GM12875 (cell line): ENCODE measurements at regions not wholly inside any gene's neighbourhood (a gene's known extent, or its start where the extent isn't known, plus 50 kb on each side); places are given as distances from the start of the nearest gene placed in this dataset.

Experiments used
- H3K4me3 ChIP-seq: one replicate; pipeline ENCODE4 v1.5.1; 2011; ENCODE audit warnings: low read depth, low read length, control low read depth
- TF ChIP-seq, protein P1 (sequence below): IDR thresholded peaks from 2 replicates; pipeline ENCODE4 v1.5.1; 2011; ENCODE audit warnings: low read depth, mild to moderate bottlenecking, control low read depth, inconsistent platforms, low read length, moderate library complexity, borderline replicate concordance; ENCODE audit not compliant: insufficient read depth

DNA sequence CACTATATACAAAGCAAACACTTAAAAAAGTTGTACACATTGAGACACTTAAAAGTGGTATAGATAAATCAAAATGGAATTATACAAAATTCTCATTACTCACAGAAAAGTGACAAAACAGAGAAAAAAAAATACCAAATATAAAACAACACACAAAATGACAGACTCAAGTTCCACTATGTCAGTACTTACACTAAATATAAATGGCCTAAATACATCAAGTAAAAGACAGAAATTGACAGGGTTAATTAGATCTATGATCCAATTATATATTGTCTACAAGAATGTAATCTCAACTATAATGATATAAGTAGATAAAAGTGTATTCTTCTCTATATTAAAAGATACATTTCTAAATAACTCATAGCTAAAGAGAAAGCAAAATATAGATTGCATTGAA lies 401.6 kb upstream of the PFKP start:
- TF ChIP-seq, protein P1, sequence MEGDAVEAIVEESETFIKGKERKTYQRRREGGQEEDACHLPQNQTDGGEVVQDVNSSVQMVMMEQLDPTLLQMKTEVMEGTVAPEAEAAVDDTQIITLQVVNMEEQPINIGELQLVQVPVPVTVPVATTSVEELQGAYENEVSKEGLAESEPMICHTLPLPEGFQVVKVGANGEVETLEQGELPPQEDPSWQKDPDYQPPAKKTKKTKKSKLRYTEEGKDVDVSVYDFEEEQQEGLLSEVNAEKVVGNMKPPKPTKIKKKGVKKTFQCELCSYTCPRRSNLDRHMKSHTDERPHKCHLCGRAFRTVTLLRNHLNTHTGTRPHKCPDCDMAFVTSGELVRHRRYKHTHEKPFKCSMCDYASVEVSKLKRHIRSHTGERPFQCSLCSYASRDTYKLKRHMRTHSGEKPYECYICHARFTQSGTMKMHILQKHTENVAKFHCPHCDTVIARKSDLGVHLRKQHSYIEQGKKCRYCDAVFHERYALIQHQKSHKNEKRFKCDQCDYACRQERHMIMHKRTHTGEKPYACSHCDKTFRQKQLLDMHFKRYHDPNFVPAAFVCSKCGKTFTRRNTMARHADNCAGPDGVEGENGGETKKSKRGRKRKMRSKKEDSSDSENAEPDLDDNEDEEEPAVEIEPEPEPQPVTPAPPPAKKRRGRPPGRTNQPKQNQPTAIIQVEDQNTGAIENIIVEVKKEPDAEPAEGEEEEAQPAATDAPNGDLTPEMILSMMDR = no peak
- no peak overlapping the region for H3K4me3 ChIP-seq

DNA sequence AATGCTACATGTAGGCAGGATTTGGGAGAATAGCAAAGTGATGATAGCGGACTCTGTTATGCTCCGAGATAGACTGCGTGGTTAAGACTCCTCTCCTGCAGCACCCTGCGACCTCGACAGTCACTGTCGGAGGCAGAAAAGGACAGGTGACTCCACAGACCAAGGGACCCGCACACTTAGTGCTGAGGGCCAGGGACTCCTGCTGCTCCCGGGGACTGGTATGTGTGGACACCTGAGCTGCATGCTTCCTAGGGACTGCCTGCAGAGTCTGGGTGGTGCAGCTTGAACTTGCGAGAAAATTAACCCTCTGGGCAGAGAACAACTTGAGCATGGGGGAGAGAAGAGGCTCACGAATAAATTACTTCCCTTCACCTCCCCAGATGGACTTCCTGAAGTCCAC lies 407.1 kb upstream of the PFKP start:
- no peak overlapping the region for H3K4me3 ChIP-seq
- TF ChIP-seq, protein P1 = no peak

DNA sequence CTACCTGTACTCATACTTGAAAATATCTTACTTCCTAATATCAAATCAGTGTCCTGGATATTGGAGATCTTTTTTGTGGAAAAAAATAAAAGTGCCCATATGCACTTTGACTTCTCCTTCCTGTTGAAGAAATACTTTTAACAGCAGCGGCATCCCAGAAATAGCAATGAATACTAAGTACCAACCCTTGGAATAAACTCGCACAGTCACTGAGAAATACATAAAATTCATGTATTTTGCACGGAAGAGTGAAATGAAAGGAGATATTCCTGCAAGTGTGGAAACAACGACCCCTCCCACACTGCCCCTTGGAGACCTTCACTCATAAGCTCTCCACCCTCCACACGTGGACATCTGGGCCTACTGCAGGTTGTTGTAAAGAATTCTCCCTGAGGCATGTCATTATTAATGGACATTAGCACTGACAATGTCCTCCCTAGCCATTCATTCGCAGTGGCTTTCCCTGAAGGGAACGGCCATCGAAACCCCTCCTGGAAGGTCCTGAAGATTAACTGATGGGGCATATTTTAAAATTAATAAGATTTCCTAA lies 407.6 kb upstream of the PFKP start:
- TF ChIP-seq, protein P1 = no peak

DNA sequence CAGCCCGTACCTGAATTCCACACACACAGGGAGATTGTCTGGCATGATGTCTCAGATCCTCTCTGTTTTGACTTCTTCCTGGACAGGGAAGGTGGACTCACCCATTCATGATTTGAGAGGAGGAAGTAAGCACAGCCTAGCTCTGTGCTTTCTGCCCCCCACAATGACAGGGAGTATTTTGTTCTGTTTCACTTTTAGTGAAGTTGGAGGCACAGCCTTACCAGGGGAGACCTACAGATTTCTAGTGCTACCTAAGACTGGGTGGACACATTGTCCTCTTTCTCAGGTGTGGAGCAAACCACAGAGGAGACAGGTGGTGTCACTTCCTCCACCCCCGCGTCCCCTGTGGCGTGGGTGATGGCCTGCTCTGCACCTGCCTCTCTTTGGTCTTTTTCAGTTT lies 408.6 kb upstream of the PFKP start:
- H3K4me3 ChIP-seq = no peak overlapping the region
- TF ChIP-seq, protein P1 = no peak

More for the DNA sequence above, 407.6 kb upstream of the PFKP start:
- H3K4me3 ChIP-seq = no peak overlapping the region

DNA sequence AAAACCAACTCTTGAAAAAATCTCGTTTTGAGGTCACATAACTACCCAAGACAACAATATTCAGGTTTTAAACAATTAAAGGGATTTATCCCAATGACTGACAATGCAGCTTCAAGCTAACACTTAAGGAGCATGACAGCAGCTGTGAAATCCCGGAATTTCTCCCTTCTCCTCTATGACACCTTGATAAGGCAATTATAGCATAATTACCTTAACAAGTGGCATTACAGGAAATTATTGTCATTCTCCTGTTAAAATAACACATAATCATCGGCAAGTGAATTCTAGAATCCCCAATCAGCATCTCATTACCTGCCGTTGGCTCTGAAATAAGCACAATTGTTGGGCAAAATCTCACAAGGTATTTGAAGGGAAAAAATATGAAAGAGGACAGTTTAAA lies 417.0 kb upstream of the PFKP start:
- H3K4me3 ChIP-seq = no peak overlapping the region
- TF ChIP-seq, protein P1 = no peak

DNA sequence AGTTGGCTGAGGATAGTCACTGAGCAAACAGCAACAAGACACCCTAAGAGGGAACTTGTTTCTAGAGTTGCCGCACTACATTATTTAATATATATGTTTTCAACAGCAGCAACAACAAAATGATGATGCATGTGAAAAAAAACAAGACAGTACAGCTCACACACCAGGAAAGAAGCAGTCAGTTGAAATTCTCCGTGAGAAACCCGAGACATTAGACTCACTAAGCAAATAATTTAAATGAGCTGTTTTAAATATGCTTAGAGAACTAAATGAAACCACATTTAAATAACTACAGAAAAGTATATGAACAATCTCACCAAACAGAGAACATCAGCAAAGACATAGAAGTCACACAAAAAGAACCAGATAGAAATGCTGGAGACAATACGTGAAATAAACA lies 426.3 kb upstream of the PFKP start:
- H3K4me3 ChIP-seq = no peak overlapping the region
- TF ChIP-seq, protein P1 = no peak

DNA sequence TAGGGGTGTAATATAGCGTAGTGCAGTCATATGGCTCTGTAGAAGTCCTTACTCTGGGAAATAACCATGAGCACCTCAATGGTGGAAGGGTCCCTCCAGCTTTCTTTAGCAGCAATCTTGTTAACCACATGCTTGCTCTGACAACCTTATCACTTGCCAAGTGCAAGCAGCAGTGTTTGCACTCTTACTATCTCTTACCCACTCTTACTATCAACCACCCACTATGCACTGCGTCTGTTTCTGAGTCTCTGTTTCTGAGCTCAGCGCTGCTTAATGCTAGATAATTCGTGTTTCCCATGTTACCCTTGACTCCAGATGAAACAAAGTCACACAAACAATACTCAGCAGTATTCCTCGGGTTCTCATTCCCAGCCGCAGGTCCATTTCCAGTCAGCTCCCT lies 433.7 kb upstream of the PFKP start:
- TF ChIP-seq, protein P1 = no peak
- H3K4me3 ChIP-seq = no peak overlapping the region
